ENCODE measurements at regions not wholly inside any gene's neighbourhood (a gene's known extent, or its start where the extent isn't known, plus 50 kb on each side); places are given as distances from the start of the nearest gene placed in this dataset.

- TF ChIP-seq FOS (IDR thresholded peaks at IDR 0.05; ENCODE audit: low read depth, low read length), result no peak
- TF ChIP-seq NFE2L2 (IDR thresholded peaks at IDR 0.05; ENCODE audit: low read depth, low read length), result no peak
- TF ChIP-seq USF2 (IDR thresholded peaks at IDR 0.05; ENCODE audit: low read depth, low read length), result no peak
- no peak for TF ChIP-seq RAD21 (IDR thresholded peaks at IDR 0.05; ENCODE audit: low read length)
Observed at GRCh38 chr14:101074196-101075024, 170.9 kb upstream of the RTL1 start (continued).
